GM23338 (cell line): ENCODE measurements at regions not wholly inside any gene's neighbourhood (a gene's known extent, or its start where the extent isn't known, plus 50 kb on each side); places are given as distances from the start of the nearest gene placed in this dataset.

ENCODE experiments used
- ATAC-seq: fragments of 200-7000 bp; cut with Tn5 transposase; 3 replicates; pipeline ENCODE4 v1.9.1; 2020
- DNase-seq: peaks from one replicate; pipeline ENCODE4 v3.0.0-alpha.2; 2015; ENCODE audit warnings: low spot score
- H2AFZ ChIP-seq: fragments of 200-600 bp; sonication (generic); 2 replicates; pipeline ENCODE4 v1.8.0; 2016; ENCODE audit warnings: antibody characterized with exemption, mild to moderate bottlenecking, moderate library complexity
- H3F3A ChIP-seq: fragments of 200-600 bp; sonication (generic); replicated peaks from 2 replicates; pipeline ENCODE4 v1.8.0; 2017; ENCODE audit warnings: antibody characterized with exemption, mixed run types, low read depth
- H3K27ac ChIP-seq: fragments of 200-600 bp; sonication (generic); 2 replicates; pipeline ENCODE4 v1.6.1; 2016; ENCODE audit warnings: low read depth
- H3K27me3 ChIP-seq: fragments of 200-600 bp; sonication (generic); 2 replicates; pipeline ENCODE4 v1.8.0; 2016; ENCODE audit warnings: mild to moderate bottlenecking, mixed run types, moderate library complexity; ENCODE audit not compliant: insufficient read depth
- H3K36me3 ChIP-seq: fragments of 200-600 bp; sonication (generic); 2 replicates; pipeline ENCODE4 v1.8.0; 2016; ENCODE audit warnings: mild to moderate bottlenecking; ENCODE audit not compliant: insufficient read depth
- H3K4me1 ChIP-seq: fragments of 200-600 bp; sonication (generic); 2 replicates; pipeline ENCODE4 v1.8.0; 2016; ENCODE audit warnings: mild to moderate bottlenecking, moderate library complexity; ENCODE audit not compliant: insufficient read depth
- H3K4me2 ChIP-seq: fragments of 200-600 bp; sonication (generic); 2 replicates; pipeline ENCODE4 v1.7.1; 2017; ENCODE audit warnings: mixed run types
- H3K4me3 ChIP-seq: fragments of 200-600 bp; sonication (generic); 2 replicates; pipeline ENCODE4 v1.6.1; 2016; ENCODE audit warnings: mixed run types
- H3K79me2 ChIP-seq: fragments of 200-600 bp; sonication (generic); replicated peaks from 2 replicates; pipeline ENCODE4 v1.8.0; 2017; ENCODE audit warnings: mild to moderate bottlenecking; ENCODE audit not compliant: insufficient read depth
- H3K9me2 ChIP-seq: fragments of 200-600 bp; sonication (generic); 2 replicates; pipeline ENCODE4 v1.8.0; 2017; ENCODE audit not compliant: insufficient read depth
- H4K20me1 ChIP-seq: fragments of 200-600 bp; sonication (generic); replicated peaks from 2 replicates; pipeline ENCODE4 v1.8.0; 2017; ENCODE audit warnings: mild to moderate bottlenecking; ENCODE audit not compliant: insufficient read depth
- H3K27ac Mint-ChIP-seq: 2 replicates; pipeline ENCODE4 v1.8.0; 2020; ENCODE audit warnings: inconsistent platforms, mild to moderate bottlenecking, moderate library complexity, mixed read lengths
- H3K27me3 Mint-ChIP-seq: 3 replicates; pipeline ENCODE4 v1.8.0; 2022; ENCODE audit warnings: low read depth, mild to moderate bottlenecking, moderate library complexity, mixed read lengths, inconsistent platforms; ENCODE audit not compliant: insufficient read depth, poor library complexity
- H3K36me3 Mint-ChIP-seq: 3 replicates; pipeline ENCODE4 v1.8.0; 2021; ENCODE audit warnings: low read depth, mild to moderate bottlenecking, inconsistent platforms, moderate library complexity, mixed read lengths
- H3K4me1 Mint-ChIP-seq: 3 replicates; pipeline ENCODE4 v1.8.0; 2020; ENCODE audit warnings: mild to moderate bottlenecking, inconsistent platforms, mixed read lengths
- H3K4me3 Mint-ChIP-seq: 3 replicates; pipeline ENCODE4 v1.8.0; 2021; ENCODE audit warnings: moderate library complexity, mild to moderate bottlenecking, inconsistent platforms, mixed read lengths
- H3K9me3 Mint-ChIP-seq: 3 replicates; pipeline ENCODE4 v1.8.0; 2020; ENCODE audit warnings: moderate library complexity, mild to moderate bottlenecking, inconsistent platforms, mixed read lengths
- CREB1 ChIP-seq: fragments of 250-450 bp; sonication (Bioruptor Pico); IDR thresholded peaks from 2 replicates; pipeline ENCODE4 v1.5.0; 2020; ENCODE audit warnings: low read depth, mild to moderate bottlenecking, moderate library complexity
- CTCF ChIP-seq, 2 experiments: fragments of 200-600 bp in 1 of 2; sonication (generic) in 1 of 2; conservative IDR thresholded peaks; 2 replicates each; pipeline versions ENCODE4 v1.5.1 to v1.6.1; 2016 to 2017; ENCODE audit warnings: antibody characterized with exemption in 2 of 2, low read depth in 2 of 2, mild to moderate bottlenecking in 2 of 2, moderate library complexity in 1 of 2
- ETS1 ChIP-seq: IDR thresholded peaks from 2 replicates; pipeline ENCODE4 v1.6.1; 2016; ENCODE audit warnings: antibody characterized with exemption
- EZH2phosphoT487 ChIP-seq: fragments of 200-600 bp; sonication (generic); IDR thresholded peaks from one replicate; pipeline ENCODE4 v1.8.1; 2018; ENCODE audit warnings: antibody characterized with exemption; ENCODE audit not compliant: unreplicated experiment
- JUNB ChIP-seq: IDR thresholded peaks from one replicate; pipeline ENCODE4 v1.6.1; 2016; ENCODE audit warnings: antibody characterized with exemption; ENCODE audit not compliant: unreplicated experiment
- POLR2AphosphoS5 ChIP-seq: IDR thresholded peaks from 2 replicates; pipeline ENCODE4 v1.6.1; 2016; ENCODE audit warnings: antibody characterized with exemption, low read depth
- STAT1 ChIP-seq: IDR thresholded peaks from one replicate; pipeline ENCODE4 v1.6.1; 2016; ENCODE audit warnings: antibody characterized with exemption; ENCODE audit not compliant: unreplicated experiment
- ZNF331 ChIP-seq: fragments of 250-450 bp; sonication (Bioruptor Pico); IDR thresholded peaks from 2 replicates; pipeline ENCODE4 v1.5.0; 2020; ENCODE audit warnings: low read depth, mild to moderate bottlenecking, moderate library complexity
- TF ChIP-seq, protein P1 (sequence below): IDR thresholded peaks from one replicate; pipeline ENCODE4 v1.6.1; 2018; ENCODE audit warnings: antibody characterized with exemption; ENCODE audit not compliant: unreplicated experiment

DNA sequence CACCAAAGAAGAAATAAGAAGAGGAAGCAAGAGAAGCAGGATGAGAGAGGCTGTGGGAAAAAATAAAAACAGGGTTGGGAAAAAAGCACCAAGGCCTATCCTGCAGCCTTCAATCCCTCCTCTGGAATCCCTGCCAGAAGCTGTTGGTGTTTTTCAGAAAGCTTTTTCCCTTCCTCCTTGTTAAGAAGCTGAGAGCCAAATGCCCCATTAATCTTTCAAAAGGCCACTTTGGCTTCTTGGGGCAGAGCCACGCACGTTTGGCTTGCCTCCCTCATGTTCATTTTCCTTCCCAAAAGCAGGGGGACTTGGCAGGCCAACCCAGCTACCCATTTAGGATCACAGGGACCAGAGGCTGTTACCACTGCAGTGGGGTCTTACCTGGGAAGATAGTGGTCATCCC is 365.3 kb downstream of the NUAK1 start:
- H3K4me3 ChIP-seq = no peak overlapping the region
- H3K27me3 ChIP-seq = no peaks in the 10 kb centered on the region
- no peak for TF ChIP-seq JUNB
- no peak for TF ChIP-seq EZH2phosphoT487
- TF ChIP-seq CTCF (conservative IDR thresholded peaks at IDR 0.05; ENCODE audit: low read depth in 2 of 2) = no peak
- no peak for TF ChIP-seq STAT1
- no peak overlapping the region for H3K4me2 ChIP-seq
- H3K27ac ChIP-seq = no peak overlapping the region
- no peaks in the 10 kb centered on the region for H3F3A ChIP-seq
- Mint-ChIP-seq H3K9me3 (no peaks in the 10 kb centered on the region), H3K4me3 (no peak overlapping the region), H3K4me1 (no peaks in the 10 kb centered on the region), H3K27ac (no peak overlapping the region), H3K36me3 (peaks cover 4% of the 10 kb centered on the region; the same call in 1 of the 3 replicates), H3K27me3 (no peaks in the 10 kb centered on the region)
- H3K79me2 ChIP-seq = no peaks in the 10 kb centered on the region
- H3K36me3 ChIP-seq = no peaks in the 10 kb centered on the region
- H4K20me1 ChIP-seq = no peaks in the 10 kb centered on the region
- no peaks in the 10 kb centered on the region for H3K4me1 ChIP-seq
- ATAC-seq = no peak
- peaks cover 11% of the 10 kb centered on the region; the same call in 1 of the 2 replicates for H3K9me2 ChIP-seq
- H2AFZ ChIP-seq = peak overlapping the region; percentile 32; the same call in 1 of the 2 replicates
- DNase-seq = no peak

- Histone ChIP-seq H3K36me3 (no peaks in the 10 kb centered on the region), H3K4me1 (no peaks in the 10 kb centered on the region), H3F3A (no peaks in the 10 kb centered on the region), H3K27ac (no peak overlapping the region), H3K27me3 (no peaks in the 10 kb centered on the region), H3K9me2 (peaks cover 11% of the 10 kb centered on the region; the same call in 1 of the 2 replicates), H3K4me2 (no peak overlapping the region), H4K20me1 (no peaks in the 10 kb centered on the region), H3K4me3 (no peak overlapping the region), H3K79me2 (no peaks in the 10 kb centered on the region), H2AFZ (no peak overlapping the region)
- H3K4me1 Mint-ChIP-seq = no peaks in the 10 kb centered on the region
- no peak overlapping the region for H3K4me3 Mint-ChIP-seq
- DNase-seq (no peak), ATAC-seq (no peak)
- no peak for TF ChIP-seq ETS1
- H3K36me3 Mint-ChIP-seq = peaks cover 4% of the 10 kb centered on the region; the same call in 1 of the 3 replicates
- no peak overlapping the region for H3K27ac Mint-ChIP-seq
- no peaks in the 10 kb centered on the region for H3K9me3 Mint-ChIP-seq
- no peaks in the 10 kb centered on the region for H3K27me3 Mint-ChIP-seq
Measured at GRCh38 chr12:105774037-105774436, 364.7 kb downstream of the NUAK1 start.

DNA sequence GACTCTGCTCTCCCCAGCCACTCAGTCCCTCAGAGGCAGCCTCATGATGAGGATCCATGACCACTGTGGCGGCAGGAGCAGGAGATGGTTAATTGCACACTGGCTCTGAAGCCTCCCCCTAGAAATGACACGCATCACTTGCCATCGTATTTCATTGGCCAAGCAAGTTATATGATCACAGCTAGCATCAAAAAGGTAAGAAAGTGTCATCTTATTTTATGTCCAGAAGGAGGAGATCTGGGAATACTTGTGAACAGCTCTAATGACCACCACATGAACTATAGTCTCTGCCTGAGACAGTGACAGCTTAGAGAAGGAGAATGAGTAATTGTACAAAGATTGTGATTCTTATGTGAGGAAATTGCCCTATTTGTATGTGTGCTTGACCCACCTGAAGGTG is 363.4 kb downstream of the NUAK1 start:
- H3K4me2 ChIP-seq = no peak overlapping the region
- no peaks in the 10 kb centered on the region for H3K27me3 ChIP-seq
- no peak overlapping the region for H2AFZ ChIP-seq
- no peak overlapping the region for H3K27ac ChIP-seq
- H3K9me2 ChIP-seq = peaks cover 11% of the 10 kb centered on the region; the same call in 1 of the 2 replicates
- ATAC-seq (no peak), DNase-seq (no peak)
- H3F3A ChIP-seq = no peaks in the 10 kb centered on the region
- H3K4me1 Mint-ChIP-seq = no peaks in the 10 kb centered on the region
- no peaks in the 10 kb centered on the region for H3K9me3 Mint-ChIP-seq
- H3K27me3 Mint-ChIP-seq = no peaks in the 10 kb centered on the region
- H4K20me1 ChIP-seq = no peaks in the 10 kb centered on the region
- no peak overlapping the region for H3K27ac Mint-ChIP-seq
- H3K36me3 Mint-ChIP-seq = peaks cover 4% of the 10 kb centered on the region; the same call in 1 of the 3 replicates
- H3K4me3 ChIP-seq = no peak overlapping the region
- H3K4me1 ChIP-seq = no peaks in the 10 kb centered on the region
- H3K4me3 Mint-ChIP-seq = no peak overlapping the region
- H3K79me2 ChIP-seq = no peaks in the 10 kb centered on the region
- H3K36me3 ChIP-seq = no peaks in the 10 kb centered on the region
- no peak for TF ChIP-seq CREB1
- no peak for TF ChIP-seq POLR2AphosphoS5
- no peak for TF ChIP-seq CTCF (conservative IDR thresholded peaks at IDR 0.05; ENCODE audit: low read depth in 2 of 2)
- TF ChIP-seq, protein P1, sequence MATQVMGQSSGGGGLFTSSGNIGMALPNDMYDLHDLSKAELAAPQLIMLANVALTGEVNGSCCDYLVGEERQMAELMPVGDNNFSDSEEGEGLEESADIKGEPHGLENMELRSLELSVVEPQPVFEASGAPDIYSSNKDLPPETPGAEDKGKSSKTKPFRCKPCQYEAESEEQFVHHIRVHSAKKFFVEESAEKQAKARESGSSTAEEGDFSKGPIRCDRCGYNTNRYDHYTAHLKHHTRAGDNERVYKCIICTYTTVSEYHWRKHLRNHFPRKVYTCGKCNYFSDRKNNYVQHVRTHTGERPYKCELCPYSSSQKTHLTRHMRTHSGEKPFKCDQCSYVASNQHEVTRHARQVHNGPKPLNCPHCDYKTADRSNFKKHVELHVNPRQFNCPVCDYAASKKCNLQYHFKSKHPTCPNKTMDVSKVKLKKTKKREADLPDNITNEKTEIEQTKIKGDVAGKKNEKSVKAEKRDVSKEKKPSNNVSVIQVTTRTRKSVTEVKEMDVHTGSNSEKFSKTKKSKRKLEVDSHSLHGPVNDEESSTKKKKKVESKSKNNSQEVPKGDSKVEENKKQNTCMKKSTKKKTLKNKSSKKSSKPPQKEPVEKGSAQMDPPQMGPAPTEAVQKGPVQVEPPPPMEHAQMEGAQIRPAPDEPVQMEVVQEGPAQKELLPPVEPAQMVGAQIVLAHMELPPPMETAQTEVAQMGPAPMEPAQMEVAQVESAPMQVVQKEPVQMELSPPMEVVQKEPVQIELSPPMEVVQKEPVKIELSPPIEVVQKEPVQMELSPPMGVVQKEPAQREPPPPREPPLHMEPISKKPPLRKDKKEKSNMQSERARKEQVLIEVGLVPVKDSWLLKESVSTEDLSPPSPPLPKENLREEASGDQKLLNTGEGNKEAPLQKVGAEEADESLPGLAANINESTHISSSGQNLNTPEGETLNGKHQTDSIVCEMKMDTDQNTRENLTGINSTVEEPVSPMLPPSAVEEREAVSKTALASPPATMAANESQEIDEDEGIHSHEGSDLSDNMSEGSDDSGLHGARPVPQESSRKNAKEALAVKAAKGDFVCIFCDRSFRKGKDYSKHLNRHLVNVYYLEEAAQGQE = no peak
- no peak for TF ChIP-seq ZNF331
- no peak for TF ChIP-seq ETS1
- TF ChIP-seq EZH2phosphoT487 = no peak
- TF ChIP-seq JUNB = no peak
